ENCODE measurements at regions not wholly inside any gene's neighbourhood (a gene's known extent, or its start where the extent isn't known, plus 50 kb on each side); places are given as distances from the start of the nearest gene placed in this dataset.

- no peak for TF ChIP-seq CTCF (IDR thresholded peaks at IDR 0.05)
- TF ChIP-seq POLR2A (IDR thresholded peaks at IDR 0.05), result no peak
These were observed 667.1 kb upstream of the BOD1L1 start for GRCh38 chr4:14294611-14295010.
